ENCODE measurements at regions not wholly inside any gene's neighbourhood (a gene's known extent, or its start where the extent isn't known, plus 50 kb on each side); places are given as distances from the start of the nearest gene placed in this dataset.

DNA sequence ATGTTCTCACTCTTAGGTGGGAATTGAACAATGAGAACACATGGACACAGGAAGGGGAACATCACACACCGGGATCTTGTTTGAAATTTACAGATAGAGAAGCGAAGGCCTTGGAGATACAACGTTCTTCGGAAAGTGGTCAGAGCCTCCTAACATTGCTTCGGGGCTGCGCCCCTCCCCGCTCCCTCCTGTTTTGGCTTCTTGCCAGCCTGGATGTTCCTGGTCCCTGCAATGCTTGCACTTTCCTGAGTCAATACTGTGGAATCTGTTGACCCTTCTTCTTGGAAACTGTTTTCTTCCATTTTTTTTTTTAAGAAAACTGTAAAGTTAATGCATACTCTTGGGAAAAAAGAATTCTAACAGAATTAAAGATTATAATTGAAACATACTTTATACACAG, 360.8 kb downstream of the SOCS6 start:
- in situ Hi-C loops (cut with HindIII; ENCODE audit: low pct_ligation_motif_present, low sequenced_read_pairs): no loop called here
- no peaks in the 10 kb centered on the region for H3K36me3 ChIP-seq (replicated peaks)
- H3K27ac ChIP-seq: no peak overlapping the region
- DNase-seq: no peak
- no peak overlapping the region for H3K4me3 ChIP-seq (ENCODE audit: low read depth, low read length)
- TF ChIP-seq CTCF (IDR thresholded peaks at IDR 0.05; ENCODE audit: low read depth, low read length, missing control alignments): no peak
- H3K27me3 ChIP-seq (replicated peaks): no peaks in the 10 kb centered on the region

- no peak for TF ChIP-seq CTCF (IDR thresholded peaks at IDR 0.05; ENCODE audit: low read depth, low read length, missing control alignments)
- no peaks in the 10 kb centered on the region for H3K36me3 ChIP-seq (replicated peaks)
- no peak overlapping the region for H3K4me3 ChIP-seq (ENCODE audit: low read depth, low read length)
- in situ Hi-C loops (cut with HindIII; ENCODE audit: low pct_ligation_motif_present, low sequenced_read_pairs): no loop called here
- H3K27me3 ChIP-seq (replicated peaks): no peaks in the 10 kb centered on the region
- H3K27ac ChIP-seq: no peak overlapping the region
- DNase-seq: no peak
These were observed 357.1 kb downstream of the SOCS6 start for GRCh38 chr18:70645971-70646370.

DNA sequence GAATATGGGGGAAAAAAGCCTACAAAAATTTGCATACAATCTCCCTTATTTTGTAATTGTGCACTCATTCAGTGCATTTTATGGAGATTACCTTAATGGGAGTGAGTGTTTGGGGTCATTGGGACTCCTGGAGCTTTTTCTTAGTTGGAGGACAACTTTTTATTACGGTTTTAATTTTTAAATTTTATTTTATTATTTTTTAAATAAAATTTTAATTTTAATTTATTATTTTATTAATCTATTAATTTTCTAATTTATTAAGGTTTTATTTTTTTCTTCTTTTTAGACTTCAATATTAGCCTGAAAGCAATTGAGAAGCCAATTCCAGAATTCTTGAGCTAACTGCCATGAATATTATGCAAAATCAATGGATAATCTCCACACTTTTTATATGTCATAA, 355.0 kb downstream of the SOCS6 start:
- TF ChIP-seq CTCF (IDR thresholded peaks at IDR 0.05; ENCODE audit: low read depth, low read length, missing control alignments): no peak
- Histone ChIP-seq H3K27me3 (replicated peaks) (no peaks in the 10 kb centered on the region), H3K36me3 (replicated peaks) (no peaks in the 10 kb centered on the region), H3K4me3 (ENCODE audit: low read depth, low read length) (no peak overlapping the region), H3K27ac (no peak overlapping the region)
- DNase-seq: no peak
- in situ Hi-C loops (cut with HindIII; ENCODE audit: low pct_ligation_motif_present, low sequenced_read_pairs): no loop called here

DNA sequence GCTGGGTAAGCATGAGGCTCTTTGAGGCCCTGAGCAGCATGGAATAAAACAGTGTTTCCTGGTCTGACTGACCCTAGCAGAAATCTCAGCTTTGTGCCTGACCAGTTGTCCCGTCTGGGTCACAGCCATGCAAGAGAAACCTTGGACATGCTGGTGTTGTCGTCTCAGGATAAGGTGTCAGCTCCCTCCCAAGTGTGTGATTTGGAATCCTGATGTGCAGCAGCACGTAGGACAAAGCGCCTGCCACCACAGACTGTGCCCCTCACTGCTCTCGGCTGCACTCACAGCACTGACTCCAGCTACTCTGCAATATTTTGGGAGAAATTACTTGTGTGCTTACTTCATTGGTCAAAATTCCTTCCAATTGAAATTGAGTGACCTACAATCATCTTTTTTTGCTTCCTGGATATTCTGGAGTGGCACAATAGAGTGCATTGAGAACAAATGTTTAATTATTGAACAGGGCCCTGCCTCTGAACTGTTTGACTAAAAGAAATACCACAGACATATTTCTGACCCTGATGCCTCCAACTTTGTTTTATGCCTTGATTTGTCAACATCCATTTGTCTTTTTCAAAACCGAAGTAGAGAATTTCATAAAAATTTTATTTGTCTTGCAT, 352.4 kb downstream of the SOCS6 start:
- H3K36me3 ChIP-seq (replicated peaks): no peaks in the 10 kb centered on the region
- in situ Hi-C loops (cut with HindIII; ENCODE audit: low pct_ligation_motif_present, low sequenced_read_pairs): no loop called here
- no peak overlapping the region for H3K27ac ChIP-seq
- H3K27me3 ChIP-seq (replicated peaks): no peaks in the 10 kb centered on the region
- DNase-seq: no peak
- no peak for TF ChIP-seq CTCF (IDR thresholded peaks at IDR 0.05; ENCODE audit: low read depth, low read length, missing control alignments)
- no peak overlapping the region for H3K4me3 ChIP-seq (ENCODE audit: low read depth, low read length)

- no peak for DNase-seq
- Histone ChIP-seq H3K36me3 (replicated peaks) (no peaks in the 10 kb centered on the region), H3K27ac (no peak overlapping the region), H3K4me3 (ENCODE audit: low read depth, low read length) (no peak overlapping the region), H3K27me3 (replicated peaks) (no peaks in the 10 kb centered on the region)
- in situ Hi-C loops (cut with HindIII; ENCODE audit: low pct_ligation_motif_present, low sequenced_read_pairs): no loop called here
- no peak for TF ChIP-seq CTCF (IDR thresholded peaks at IDR 0.05; ENCODE audit: low read depth, low read length, missing control alignments)
These were observed 351.6 kb downstream of the SOCS6 start for GRCh38 chr18:70640336-70640887.

DNA sequence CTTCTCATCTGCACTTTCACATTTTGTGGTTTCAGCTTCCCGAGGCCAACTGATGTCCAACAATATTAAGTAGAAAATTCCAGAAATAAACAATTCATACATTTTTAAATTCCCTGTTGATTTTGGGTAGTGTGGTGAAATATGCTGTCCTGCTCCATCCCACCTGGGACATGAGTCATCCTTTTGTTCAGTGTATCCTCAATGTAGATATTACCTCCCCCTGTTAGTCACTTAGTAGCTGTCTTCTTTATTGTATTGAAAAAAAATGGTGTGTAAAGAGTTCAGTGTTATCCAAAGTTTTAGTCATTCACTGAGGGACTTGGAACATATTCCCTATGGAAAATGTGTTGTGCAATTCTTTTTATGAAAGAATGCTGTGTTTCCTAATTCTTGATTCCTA, 348.1 kb downstream of the SOCS6 start:
- Histone ChIP-seq H3K27ac (no peak overlapping the region), H3K36me3 (replicated peaks) (no peaks in the 10 kb centered on the region), H3K4me3 (ENCODE audit: low read depth, low read length) (no peak overlapping the region), H3K27me3 (replicated peaks) (no peaks in the 10 kb centered on the region)
- no peak for TF ChIP-seq CTCF (IDR thresholded peaks at IDR 0.05; ENCODE audit: low read depth, low read length, missing control alignments)
- no peak for DNase-seq
- in situ Hi-C loops (cut with HindIII; ENCODE audit: low pct_ligation_motif_present, low sequenced_read_pairs): no loop called here

Measured in brain microvascular endothelial cell (primary cell).